PC-3 (cell line): ENCODE measurements at regions not wholly inside any gene's neighbourhood (a gene's known extent, or its start where the extent isn't known, plus 50 kb on each side); places are given as distances from the start of the nearest gene placed in this dataset.

ENCODE experiments used
- EZH2phosphoT487 ChIP-seq: fragments of 300-600 bp; sonication (generic); IDR thresholded peaks from 2 replicates; pipeline ENCODE4 v1.6.1; 2018; ENCODE audit warnings: mild to moderate bottlenecking, antibody characterized with exemption, low read length, borderline replicate concordance
- TF ChIP-seq, protein P1 (sequence below): fragments of 300-600 bp; sonication (generic); conservative IDR thresholded peaks from 2 replicates; pipeline ENCODE4 v1.5.1; 2017; ENCODE audit warnings: antibody characterized with exemption, low read depth, mild to moderate bottlenecking, low read length

DNA sequence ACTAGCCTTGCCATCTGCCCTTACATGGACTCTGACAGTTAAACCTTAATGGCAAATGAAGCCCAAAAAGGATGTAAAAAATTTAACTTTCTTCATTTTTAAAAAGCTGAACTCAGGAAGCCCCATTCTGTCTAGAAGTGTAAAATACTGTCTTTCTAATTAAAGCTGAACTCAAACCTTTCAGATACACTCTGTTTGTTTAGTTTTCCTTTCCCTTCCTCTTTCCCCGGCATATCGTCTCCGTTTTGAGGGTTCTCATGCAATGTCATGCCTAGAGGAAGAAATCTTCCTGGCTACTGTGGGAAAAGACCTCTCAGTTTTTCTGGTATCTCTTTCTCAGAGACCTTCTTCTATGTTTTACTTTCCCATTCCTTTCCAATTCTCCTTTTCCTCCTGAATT is 841.5 kb downstream of the DTWD2 start:
- TF ChIP-seq EZH2phosphoT487 = no peak
- TF ChIP-seq, protein P1, sequence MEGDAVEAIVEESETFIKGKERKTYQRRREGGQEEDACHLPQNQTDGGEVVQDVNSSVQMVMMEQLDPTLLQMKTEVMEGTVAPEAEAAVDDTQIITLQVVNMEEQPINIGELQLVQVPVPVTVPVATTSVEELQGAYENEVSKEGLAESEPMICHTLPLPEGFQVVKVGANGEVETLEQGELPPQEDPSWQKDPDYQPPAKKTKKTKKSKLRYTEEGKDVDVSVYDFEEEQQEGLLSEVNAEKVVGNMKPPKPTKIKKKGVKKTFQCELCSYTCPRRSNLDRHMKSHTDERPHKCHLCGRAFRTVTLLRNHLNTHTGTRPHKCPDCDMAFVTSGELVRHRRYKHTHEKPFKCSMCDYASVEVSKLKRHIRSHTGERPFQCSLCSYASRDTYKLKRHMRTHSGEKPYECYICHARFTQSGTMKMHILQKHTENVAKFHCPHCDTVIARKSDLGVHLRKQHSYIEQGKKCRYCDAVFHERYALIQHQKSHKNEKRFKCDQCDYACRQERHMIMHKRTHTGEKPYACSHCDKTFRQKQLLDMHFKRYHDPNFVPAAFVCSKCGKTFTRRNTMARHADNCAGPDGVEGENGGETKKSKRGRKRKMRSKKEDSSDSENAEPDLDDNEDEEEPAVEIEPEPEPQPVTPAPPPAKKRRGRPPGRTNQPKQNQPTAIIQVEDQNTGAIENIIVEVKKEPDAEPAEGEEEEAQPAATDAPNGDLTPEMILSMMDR = no peak
